ENCODE measurements at regions not wholly inside any gene's neighbourhood (a gene's known extent, or its start where the extent isn't known, plus 50 kb on each side); places are given as distances from the start of the nearest gene placed in this dataset.

DNA sequence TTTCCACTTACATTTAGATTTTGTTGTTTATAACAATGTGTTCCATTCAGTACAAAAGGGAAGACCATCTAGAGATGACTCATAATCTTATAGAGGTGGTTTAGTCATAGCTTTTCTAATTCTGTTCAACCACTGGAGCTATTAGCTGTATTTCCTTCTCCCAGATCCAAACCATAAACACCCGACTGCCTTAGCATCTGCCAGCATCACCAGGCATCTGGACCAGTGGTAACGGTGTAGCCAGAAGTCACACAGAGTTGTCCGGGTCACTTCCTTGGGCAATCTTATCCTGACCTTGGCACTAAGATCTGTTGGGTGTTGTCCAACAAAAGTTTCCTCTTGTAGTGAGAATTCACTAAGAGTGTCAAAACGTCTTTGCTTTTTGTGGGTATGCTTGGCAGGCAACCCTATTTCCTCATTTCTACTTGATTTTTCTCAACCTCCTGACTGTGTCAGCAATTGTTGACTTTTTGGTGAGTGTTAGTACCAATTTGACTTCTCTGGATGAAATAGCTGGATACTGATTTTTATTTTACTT lies 372.1 kb upstream of the B3GALT2 start:
- peak; percentile 87 for DNase-seq

DNA sequence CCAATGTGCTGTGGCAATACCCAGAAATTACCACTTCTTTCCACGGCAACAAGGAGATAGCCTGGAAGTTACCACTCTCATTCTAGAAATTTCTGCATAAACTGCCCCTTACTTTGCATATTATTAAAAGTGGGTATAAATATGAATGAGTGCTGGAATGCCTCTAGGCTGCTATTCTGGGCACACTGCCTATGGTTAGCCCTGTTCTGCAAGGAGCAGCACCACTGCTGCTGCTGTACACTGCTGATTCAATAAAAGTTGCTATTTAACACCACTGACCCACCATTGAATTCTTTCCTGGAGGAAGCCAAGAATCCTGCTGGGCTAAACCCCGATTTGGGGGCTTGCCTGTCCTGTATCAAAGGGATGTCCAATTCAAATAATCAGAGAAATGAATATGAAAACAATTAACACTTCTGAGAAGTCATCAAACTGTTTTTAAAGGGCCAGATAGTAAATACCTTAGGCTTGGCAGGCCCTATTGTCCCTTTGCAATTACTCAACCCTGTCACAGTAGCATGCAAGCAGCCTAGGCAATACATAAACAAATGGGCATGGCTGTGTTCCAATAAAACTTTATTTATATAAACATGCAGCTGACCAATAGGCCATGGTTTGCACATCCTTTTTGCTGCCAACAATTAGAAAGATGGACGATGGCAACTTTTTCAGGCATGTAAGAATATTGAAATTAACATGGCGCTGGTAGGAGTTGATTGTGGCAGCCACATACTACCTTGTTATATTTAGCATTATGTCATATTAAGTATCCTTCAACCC lies 369.4 kb upstream of the B3GALT2 start:
- DNase-seq: no peak

DNA sequence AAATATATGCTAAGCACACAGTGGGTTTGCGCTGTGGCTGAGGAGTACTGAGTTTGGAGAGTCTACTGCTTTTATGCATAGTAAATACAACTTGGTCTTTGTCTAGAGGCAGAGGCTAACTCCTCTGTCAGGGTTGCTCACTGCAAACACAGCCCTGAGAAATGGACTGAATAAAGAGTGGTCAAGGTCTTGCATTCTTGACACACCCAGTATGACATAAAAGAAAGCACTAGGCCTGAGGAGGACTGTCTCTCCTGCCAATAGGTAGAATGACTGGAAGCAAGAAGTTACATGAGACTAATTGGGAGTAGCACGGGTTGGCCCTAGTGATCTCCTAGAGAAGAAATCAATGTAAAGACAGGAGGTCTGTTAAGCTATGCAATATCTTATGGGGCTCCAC lies 367.2 kb upstream of the B3GALT2 start:
- DNase-seq: no peak

DNA sequence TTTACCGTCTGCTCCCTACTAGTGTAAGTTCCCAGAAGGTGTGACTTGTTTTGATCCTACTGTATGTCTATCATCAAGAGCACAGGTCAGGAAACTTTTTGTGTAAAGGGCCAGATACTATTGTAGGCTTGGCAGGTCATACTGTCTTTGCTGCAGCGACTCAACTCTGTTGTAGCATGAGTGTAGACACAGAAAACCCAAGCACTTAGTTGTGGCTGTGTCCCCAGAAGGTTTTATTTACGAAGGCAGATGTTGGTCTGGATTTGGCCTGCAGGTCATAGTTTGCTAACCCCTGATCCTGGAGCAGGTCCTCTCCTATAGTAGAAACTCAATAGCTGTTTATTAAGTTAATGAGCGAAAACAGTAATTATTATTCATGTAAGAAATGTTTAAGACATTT lies 365.9 kb upstream of the B3GALT2 start:
- no peak for DNase-seq

DNA sequence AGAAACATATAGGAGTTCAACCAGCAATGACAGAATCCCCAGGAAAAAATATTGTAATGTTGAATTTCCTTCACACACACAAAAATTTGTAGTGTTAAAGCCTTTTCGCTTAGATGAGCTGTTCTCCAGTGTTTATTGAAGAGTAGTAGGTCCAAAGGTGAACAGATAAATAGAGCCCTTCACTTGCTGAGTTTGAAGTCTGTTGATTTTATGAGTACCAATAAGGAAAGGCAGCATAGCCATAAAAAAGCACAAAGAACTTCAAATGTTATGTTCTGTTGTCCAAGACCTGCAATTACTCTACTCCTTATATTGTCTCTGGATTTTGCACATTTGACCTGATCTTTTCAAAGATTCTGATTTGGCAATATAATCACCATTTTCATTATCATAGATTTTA lies 362.7 kb upstream of the B3GALT2 start:
- no peak for DNase-seq

DNA sequence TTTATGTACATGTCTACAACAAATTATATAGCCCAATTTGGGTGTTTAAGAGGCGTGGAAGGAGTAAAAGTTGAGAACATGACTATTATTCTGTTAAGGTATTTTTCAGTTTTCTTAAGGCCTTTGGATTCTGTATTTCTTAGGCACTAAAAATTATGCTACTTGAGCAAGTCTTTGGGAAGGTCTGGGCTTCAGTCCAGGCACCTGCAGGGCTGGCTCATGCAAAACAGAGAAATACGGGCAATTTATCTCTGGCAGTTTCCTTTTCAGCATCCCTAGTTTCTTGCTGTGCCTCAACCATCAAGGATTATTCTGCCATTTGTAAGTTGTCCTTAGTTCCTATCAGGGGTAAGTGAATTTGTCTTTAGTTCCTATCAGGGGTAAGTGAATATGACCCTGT lies 358.8 kb upstream of the B3GALT2 start:
- no peak for DNase-seq

DNA sequence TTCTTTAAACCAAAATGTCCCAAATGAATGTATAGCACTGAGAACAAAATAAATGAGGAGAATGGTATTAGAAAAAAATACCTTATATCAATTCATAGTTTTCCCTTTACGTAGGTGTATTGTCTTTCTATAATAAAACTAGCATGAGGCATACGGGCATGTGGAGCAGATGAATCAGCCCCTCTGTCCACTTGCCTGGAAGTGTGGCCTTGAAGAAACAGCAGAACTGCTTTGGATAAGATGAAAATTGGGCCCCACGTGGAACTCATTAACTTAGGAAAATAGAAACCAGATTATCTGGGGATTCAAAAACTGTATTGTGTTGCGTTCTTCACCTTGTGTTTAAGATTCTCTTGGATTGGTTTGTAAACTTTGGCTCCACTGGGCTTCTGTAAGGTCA lies 356.8 kb upstream of the B3GALT2 start:
- DNase-seq: no peak

DNA sequence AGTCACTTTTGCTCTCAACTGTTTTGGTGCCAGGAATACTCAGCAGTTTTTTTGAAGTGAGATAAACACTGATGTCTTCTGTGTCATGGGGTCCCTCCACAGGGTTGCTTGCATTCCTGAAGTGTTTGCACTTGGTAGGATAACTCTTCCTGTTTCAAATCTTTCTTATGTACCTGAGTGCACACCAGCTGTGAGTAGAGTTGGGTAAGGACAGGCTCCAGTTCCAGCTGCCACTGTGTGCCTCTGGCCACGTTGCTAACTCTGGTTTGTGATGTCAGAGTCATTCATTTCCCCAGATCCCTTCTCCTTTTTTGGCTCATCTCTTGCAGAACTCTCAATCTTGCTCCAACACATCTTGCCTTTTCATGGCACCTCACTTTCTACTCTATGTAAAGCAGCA lies 356.3 kb upstream of the B3GALT2 start:
- DNase-seq: peak; percentile 37

DNA sequence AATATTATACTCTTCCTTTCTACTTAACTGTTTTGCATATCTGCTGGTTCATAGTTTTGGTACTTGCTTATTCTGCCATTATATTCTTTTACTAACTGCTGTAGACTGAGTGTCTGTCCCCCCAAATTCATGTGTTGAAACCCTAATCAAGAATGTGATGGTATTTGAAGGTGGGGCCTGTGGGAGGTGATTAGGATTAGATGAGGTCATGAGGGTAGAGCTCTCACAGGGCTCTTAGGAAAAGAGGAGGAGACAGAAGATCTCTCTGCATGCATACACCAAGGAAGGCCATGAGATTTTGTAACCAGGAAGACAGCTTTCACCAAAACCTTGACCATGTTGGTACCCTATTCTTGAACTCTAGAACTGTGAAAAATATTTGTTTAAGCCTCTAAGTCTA lies 354.1 kb upstream of the B3GALT2 start:
- DNase-seq: no peak

DNA sequence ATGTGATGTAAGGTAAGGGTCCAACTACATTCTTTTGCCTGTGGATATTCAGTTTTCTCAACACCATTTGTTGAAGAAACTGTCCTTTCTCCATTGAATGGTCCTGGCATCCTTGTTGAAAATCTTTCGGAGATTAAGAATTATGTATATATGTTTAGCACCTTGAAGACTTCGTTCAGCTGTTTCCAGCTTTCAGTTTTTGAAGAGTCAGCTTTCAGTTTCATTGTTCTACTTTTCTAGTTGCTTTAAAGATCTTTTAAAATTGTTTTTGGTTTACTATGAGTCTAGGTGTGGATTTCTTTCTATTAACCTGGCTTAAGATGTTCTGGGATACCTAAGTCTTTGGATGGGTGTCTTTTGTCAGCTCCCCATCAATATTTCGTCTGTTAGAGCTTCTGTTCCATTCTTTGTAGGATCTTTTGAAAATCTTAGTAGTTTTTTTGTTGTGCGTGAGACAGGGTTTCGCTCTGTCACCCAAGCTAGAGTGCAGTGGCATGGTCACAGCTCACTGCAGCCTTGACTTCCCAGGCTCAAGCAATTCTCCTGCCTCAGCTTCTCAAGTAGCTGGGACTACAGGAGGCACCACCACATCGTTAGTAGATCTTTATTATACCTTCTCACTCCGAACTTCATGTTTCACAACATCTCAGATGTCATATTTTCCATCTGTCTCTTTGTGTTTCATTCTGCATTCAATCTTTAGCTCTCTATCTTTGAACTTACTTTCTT lies 353.5 kb upstream of the B3GALT2 start:
- no peak for DNase-seq

DNA sequence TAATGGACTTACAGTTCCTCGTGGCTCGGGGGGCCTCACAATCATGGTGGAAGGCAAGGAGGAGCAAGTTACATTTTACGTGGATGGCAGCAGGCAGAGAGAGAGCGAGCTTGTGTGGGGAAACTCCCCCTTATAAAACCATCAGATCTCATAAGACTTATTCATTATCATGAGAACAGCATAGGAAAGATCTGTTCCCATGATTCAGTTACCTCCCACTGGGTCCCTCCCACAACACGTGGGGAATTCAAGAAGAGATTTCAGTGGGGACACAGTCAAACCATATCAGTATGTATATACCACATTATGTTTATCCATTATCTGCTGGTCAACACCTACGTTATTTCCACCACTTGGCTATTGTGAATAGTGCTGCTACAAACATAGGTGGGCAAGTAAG lies 352.3 kb upstream of the B3GALT2 start:
- no peak for DNase-seq

DNA sequence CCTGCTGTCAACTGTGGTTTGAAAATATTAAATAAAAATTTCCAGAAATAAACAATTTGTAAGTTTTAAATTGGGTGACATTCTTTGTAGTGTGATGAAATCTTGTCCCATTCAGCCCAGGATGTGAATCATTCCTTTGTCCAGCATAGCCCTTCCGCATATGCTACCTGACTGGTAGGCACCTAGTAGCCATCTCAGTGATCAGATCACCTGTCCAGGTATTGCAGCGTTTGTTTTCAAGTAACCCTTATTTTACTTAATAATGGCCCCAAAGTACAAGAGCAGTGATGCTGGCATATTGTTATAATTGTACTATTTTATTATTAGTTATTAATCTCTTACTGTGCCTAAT lies 351.6 kb upstream of the B3GALT2 start:
- DNase-seq: no peak

DNA sequence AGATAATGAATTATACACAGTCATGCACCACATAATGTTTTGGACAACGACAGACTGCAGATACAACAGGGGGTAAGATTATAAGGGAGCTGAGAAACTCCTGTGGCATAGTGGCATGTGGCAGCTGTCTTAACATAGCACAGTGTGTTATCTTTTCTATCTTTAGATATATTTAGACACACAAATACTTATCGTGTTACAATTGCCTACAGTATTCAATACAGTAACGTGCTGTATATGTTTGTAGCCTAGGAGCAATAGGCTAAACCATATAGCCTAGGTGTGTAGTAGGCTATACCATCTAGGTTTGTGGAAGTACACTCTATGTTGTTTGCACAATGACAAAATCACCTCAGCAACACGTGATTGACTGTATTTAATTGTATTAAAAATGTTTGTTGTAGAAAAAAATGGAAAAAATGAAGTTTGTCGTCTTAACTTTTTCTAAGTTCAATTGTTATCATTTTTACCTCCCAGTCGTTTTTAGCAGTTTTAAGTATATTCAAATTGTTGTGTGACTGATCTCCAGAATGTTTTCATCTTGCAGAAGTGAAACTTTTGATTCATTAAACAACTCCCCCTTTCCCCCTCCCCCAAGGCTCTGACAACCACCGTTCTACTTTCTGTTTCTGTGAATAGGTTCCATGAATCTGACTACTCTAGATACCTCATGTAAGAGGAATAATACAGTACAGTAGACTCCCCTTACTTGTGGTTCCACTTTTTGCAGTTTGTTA lies 351.0 kb upstream of the B3GALT2 start:
- peak; percentile 87 for DNase-seq

DNA sequence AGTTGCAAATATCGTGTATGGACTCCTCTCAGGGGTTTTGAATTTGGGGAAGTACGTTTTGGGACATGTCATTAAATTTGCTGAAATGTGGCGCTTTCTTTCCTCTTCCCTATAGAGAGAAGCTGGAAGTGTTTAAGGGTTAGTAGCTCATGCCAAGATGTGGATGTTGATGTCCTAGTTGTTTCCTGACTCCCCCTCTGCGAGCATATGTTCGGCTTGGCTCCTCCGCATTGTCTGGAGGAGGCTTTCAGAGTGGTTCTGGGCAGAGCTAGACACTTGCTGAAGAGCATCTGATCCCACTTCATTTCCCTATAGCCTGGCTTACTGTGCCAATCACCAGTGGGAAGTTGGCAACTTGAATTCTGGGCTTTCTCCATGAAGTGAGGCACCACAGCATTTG lies 347.4 kb upstream of the B3GALT2 start:
- peak; percentile 20 for DNase-seq

DNA sequence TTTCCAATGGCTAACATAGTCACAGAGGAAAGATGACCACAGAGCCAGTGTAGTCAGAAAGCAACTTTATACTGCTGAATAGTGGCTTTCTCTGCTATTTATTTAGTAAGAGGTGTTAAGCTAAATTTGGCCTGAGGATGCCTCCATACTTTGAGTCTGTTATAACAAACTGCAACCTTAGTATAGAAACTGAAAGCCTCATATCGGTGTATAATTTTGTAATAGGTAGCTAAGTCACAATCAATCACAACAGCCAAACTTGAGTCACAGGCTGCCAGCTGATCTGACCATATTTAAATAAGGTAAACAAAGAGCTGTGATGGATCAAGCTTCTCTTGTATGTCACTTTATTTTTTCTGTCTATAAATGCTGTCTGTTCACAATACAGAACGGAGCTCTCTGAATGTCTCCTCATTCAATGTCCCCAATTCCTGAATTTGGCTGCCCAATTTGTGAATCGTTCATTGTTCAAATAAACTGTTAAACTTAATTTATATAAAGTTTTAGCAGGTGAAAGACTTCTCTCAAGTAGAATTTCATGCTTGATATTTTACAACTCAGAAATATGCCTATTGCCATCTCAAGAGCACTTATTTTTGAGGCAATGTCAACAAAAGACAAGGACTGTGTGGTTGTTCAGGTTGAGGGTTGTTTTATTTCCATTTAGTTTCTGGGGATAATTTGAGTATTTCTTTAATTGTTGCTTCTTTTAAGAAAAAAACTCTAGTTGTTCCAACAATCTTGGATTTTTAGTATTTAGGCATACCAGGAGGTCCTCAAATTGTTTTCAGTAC lies 339.7 kb upstream of the B3GALT2 start:
- no peak for DNase-seq

DNA sequence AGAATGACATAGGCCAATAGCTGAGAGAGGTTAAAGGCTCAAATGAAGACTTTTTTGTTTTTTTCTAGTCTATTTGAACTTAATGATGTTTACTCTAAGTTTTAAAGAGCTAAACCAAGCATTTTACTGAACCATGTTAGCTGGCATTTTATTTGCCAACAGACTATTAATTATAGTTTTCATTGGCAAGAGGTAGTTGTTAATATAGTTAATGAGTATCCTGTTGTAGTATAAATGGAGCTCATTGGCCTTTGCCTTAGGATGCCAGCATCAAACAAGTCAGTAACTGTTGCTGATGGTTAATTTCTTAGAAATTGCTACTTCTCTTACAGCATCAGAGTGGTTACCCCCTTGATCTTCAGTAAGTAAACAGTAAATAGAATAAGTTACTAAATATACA lies 339.0 kb upstream of the B3GALT2 start:
- DNase-seq: no peak

DNA sequence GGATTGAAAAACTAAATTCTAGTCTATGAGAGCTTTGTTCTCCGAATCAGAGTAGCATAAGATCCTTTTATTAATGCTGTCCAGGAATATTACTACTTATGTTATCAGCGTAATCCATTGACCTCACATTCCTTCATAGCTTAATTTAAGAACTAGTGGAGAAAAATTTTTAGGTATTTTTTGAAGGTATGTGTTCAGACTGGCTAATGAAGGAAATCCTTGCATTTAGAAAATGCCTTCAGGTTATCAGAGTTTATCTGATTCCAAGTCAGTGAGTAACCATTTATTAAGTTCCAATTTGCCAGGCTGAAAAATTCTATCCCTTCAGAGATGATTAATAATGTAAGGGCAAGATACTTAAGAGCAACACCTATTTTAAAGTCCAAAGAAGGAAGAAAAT lies 338.2 kb upstream of the B3GALT2 start:
- no peak for DNase-seq

DNA sequence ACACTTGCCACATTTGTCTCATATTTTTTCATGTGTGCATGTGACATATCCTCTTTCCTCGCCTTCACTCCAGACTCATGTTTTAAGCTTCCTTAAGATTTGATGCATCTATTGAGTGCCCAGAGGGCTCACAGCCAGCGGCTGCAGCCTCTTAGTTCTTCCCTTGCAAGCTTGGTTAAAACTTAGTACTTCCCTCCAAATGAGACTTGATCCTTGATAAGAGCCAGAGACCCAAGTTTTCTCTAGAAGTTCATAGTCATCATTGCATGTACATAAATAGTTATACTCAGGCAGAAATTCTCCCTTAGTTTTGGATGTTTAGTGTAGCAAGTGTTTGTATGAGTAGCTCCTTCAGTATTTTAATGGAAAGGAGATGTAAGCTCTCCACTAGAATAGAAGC lies 337.6 kb upstream of the B3GALT2 start:
- DNase-seq: no peak

DNA sequence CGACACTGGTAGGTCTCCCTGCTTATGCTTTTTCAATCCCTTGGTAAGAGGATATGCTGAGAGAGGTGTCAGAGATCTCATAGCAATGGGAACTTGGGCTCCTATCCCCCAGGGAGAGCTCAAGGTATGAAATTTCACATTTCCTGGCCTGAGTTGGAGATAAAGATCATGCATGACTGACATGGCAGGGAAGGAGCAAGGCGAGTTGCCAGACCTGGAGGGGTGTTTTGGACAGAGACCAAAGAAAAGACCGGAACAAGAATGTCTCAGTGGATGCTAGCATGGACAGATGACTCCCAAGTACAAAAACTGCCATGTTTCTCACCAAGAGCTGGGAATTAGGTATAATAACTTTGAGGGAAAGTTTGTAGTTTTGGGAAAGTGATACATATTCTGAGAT lies 334.1 kb upstream of the B3GALT2 start:
- no peak for DNase-seq

DNA sequence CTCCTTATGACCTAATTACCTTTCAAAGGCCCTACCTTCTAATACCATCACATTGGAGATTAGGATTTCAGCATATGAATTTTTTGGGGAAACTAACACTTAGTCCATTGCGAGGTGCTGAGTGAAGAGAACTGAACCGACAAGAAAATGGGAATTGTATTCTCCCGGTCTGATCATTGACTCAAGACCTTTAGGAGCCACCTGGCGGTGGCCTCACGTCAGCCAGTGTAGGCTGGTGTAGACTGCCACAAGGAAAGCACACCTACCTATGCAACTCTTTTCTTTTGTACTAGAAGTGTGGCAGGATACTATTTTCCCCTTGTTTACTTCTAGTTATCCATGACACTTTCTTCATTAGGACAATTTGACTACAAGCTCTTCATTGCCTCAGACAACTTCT lies 333.5 kb upstream of the B3GALT2 start:
- no peak for DNase-seq

DNA sequence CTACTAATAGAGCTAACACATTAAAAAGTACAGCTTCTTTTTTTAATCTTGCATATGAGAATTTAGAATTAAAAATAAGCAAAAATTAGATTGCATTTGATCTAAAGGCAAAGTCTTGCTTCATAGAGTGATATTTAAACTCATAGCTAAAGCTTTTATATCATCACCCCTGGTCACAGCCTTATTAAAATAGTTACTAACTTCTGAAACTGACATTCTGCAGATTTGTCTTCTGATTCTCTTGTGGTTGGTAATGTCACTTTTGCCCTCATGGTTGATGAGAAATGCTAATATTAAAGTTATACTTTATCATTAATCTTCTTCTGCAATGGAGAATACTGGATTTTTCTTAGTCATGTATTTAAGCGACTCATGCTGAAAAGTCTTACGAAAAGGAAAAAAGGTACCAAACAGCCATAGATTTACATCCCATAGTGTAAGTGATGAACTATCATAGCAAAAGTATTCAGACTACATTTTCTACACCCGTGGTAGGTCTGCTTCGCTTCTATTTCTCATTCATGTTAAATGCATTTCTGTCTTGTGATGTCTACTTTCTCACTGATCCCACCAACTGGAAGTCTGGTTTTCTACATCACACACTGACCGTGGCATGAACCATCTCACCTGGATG lies 330.5 kb upstream of the B3GALT2 start:
- no peak for DNase-seq

DNA sequence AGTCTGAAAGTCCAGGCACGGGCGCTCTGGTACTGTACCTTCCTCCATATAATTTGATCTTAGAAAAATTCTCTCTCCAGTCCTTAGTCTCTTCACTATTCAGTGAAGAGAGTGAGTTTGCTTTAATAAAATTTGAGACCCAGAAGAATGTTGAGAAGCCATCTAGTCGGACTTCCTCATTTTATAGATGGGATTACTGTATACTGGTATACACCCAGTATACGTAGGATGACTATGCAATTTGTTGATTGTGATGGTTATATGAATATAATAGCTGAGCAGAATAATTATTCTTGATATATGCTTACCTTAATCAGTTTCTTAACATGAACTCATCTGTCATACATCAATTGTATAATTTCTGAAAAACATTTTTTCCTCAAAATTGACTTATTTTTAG lies 328.0 kb upstream of the B3GALT2 start:
- DNase-seq: peak; percentile 14

DNA sequence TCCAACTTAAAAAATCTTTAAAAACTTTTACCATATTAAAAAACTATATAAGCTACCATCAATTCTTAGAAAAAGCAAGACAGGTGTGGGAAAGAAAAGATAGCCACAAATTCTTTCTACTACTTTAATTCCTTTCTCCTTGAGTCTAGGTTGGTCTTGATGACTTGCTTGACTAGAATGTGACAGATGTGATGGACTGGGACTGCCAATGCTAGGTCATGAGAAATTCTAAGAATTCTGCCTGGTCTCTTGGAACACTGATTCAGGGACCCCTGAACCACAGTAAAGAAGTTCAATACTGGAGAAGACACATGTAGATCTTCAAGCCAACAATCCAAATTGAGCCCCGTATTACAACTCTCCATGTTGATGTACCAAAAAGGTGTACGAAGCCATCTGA lies 326.6 kb upstream of the B3GALT2 start:
- DNase-seq: no peak
